Tibial nerve (tissue), 3 donors: ENCODE measurements at regions not wholly inside any gene's neighbourhood (a gene's known extent, or its start where the extent isn't known, plus 50 kb on each side); places are given as distances from the start of the nearest gene placed in this dataset.

Experiments
- CTCF ChIP-seq, 5 experiments: fragments of 200-600 bp in 3 of 5; fragments of 450-650 bp in 2 of 5; sonication (generic) in 3 of 5; IDR thresholded peaks; one replicate each; pipeline ENCODE4 v1.5.1; 2016 to 2019; ENCODE audit warnings: antibody characterized with exemption in 5 of 5, mild to moderate bottlenecking in 3 of 5, moderate library complexity in 2 of 5
- POLR2A ChIP-seq, 2 donors: fragments of 450-650 bp; IDR thresholded peaks; one replicate each; pipeline ENCODE4 v1.6.1; 2017; ENCODE audit warnings: antibody characterized with exemption in 2 of 2, mild to moderate bottlenecking in 2 of 2, moderate library complexity in 2 of 2

GRCh38 chr17:77733576-77734296, 224.8 kb upstream of the TNRC6C start:
- no peak for TF ChIP-seq CTCF (IDR thresholded peaks at IDR 0.05)
- no peak for TF ChIP-seq POLR2A (IDR thresholded peaks at IDR 0.05)
